H9 (cell line): ENCODE measurements at regions not wholly inside any gene's neighbourhood (a gene's known extent, or its start where the extent isn't known, plus 50 kb on each side); places are given as distances from the start of the nearest gene placed in this dataset.

Experiments
- DNase-seq: peaks from one replicate; pipeline ENCODE4 v3.0.0-alpha.2; 2017
- H2AFZ ChIP-seq: one replicate; pipeline ENCODE4 v1.6.1; 2013; ENCODE audit warnings: mild to moderate bottlenecking, low read length, control low read depth, moderate library complexity
- H2AK5ac ChIP-seq: 2 replicates; pipeline ENCODE4 v1.6.1; 2013; ENCODE audit warnings: low read length, control low read depth, mixed read lengths; ENCODE audit not compliant: insufficient read length
- H2BK120ac ChIP-seq: one replicate; pipeline ENCODE4 v1.6.1; 2013; ENCODE audit warnings: low read depth, mild to moderate bottlenecking, low read length, control low read depth, inconsistent platforms; ENCODE audit not compliant: poor library complexity, severe bottlenecking
- H2BK12ac ChIP-seq: 2 replicates; pipeline ENCODE4 v1.6.1; 2013; ENCODE audit warnings: low read length, control low read depth, mixed read lengths, low read depth; ENCODE audit not compliant: insufficient read length
- H2BK15ac ChIP-seq: 2 replicates; pipeline ENCODE4 v1.6.1; 2013; ENCODE audit warnings: low read depth, low read length, control low read depth
- H2BK20ac ChIP-seq: one replicate; pipeline ENCODE4 v1.6.1; 2013; ENCODE audit warnings: low read depth, mild to moderate bottlenecking, low read length, control low read depth, inconsistent platforms; ENCODE audit not compliant: poor library complexity, severe bottlenecking
- H2BK5ac ChIP-seq: 2 replicates; pipeline ENCODE4 v1.6.1; 2013; ENCODE audit warnings: low read length, control low read depth, mixed read lengths; ENCODE audit not compliant: insufficient read length
- H3K14ac ChIP-seq: 2 replicates; pipeline ENCODE4 v1.6.1; 2013; ENCODE audit warnings: low read length, control low read depth; ENCODE audit not compliant: insufficient read depth
- H3K18ac ChIP-seq: 2 replicates; pipeline ENCODE4 v1.6.1; 2013; ENCODE audit warnings: low read depth, mild to moderate bottlenecking, mixed read lengths, low read length, control low read depth; ENCODE audit not compliant: insufficient read length
- H3K23ac ChIP-seq: 2 replicates; pipeline ENCODE4 v1.6.1; 2013; ENCODE audit warnings: low read length, control low read depth, mixed read lengths, low read depth; ENCODE audit not compliant: insufficient read length
- H3K23me2 ChIP-seq: 2 replicates; pipeline ENCODE4 v1.6.1; 2013; ENCODE audit warnings: low read depth, mild to moderate bottlenecking, mixed read lengths, low read length, control low read depth; ENCODE audit not compliant: insufficient read length, poor library complexity, severe bottlenecking
- H3K27ac ChIP-seq: 2 replicates; pipeline ENCODE4 v1.5.1; 2013; ENCODE audit warnings: low read length, control low read depth, mixed read lengths, low read depth; ENCODE audit not compliant: insufficient read length
- H3K27me3 ChIP-seq: 2 replicates; pipeline ENCODE4 v1.6.1; 2013; ENCODE audit warnings: low read length, control low read depth, inconsistent platforms; ENCODE audit not compliant: insufficient read depth
- H3K4ac ChIP-seq: 2 replicates; pipeline ENCODE4 v1.6.1; 2013; ENCODE audit warnings: low read depth, mild to moderate bottlenecking, control low read depth, inconsistent platforms, low read length, moderate library complexity
- H3K4me1 ChIP-seq: 2 replicates; pipeline ENCODE4 v1.6.1; 2013; ENCODE audit warnings: low read length, control low read depth, inconsistent platforms; ENCODE audit not compliant: insufficient read depth
- H3K4me2 ChIP-seq: 2 replicates; pipeline ENCODE4 v1.6.1; 2013; ENCODE audit warnings: low read length, control low read depth, mixed read lengths; ENCODE audit not compliant: insufficient read length, insufficient read depth
- H3K56ac ChIP-seq: 2 replicates; pipeline ENCODE4 v1.6.1; 2013; ENCODE audit warnings: low read depth, mild to moderate bottlenecking, mixed read lengths, low read length, control low read depth; ENCODE audit not compliant: insufficient read length
- H3K79me1 ChIP-seq: 2 replicates; pipeline ENCODE4 v1.6.1; 2013; ENCODE audit warnings: low read depth, mild to moderate bottlenecking, moderate library complexity, low read length, control low read depth, inconsistent platforms; ENCODE audit not compliant: insufficient read depth, poor library complexity, severe bottlenecking
- H3K79me2 ChIP-seq: 2 replicates; pipeline ENCODE4 v1.6.1; 2013; ENCODE audit warnings: low read length, control low read depth, inconsistent platforms; ENCODE audit not compliant: insufficient read depth
- H3K9ac ChIP-seq: 2 replicates; pipeline ENCODE4 v1.6.1; 2013; ENCODE audit warnings: low read length, control low read depth, mixed read lengths; ENCODE audit not compliant: insufficient read length; ENCODE audit errors: extremely low read depth
- H3K9me3 ChIP-seq: one replicate; pipeline ENCODE4 v1.6.1; 2013; ENCODE audit warnings: low read depth, low read length, inconsistent platforms; ENCODE audit not compliant: control insufficient read depth
- H3T11ph ChIP-seq: one replicate; pipeline ENCODE4 v1.6.1; 2013; ENCODE audit warnings: mild to moderate bottlenecking, low read length, control low read depth, inconsistent platforms
- H4K20me1 ChIP-seq: one replicate; pipeline ENCODE4 v1.6.1; 2013; ENCODE audit not compliant: control insufficient read depth, insufficient read length, insufficient read depth
- H4K5ac ChIP-seq: 2 replicates; pipeline ENCODE4 v1.6.1; 2013; ENCODE audit warnings: low read depth, mild to moderate bottlenecking, mixed read lengths, low read length, control low read depth; ENCODE audit not compliant: insufficient read length
- H4K8ac ChIP-seq: replicated peaks from 2 replicates; pipeline ENCODE4 v1.6.1; 2013; ENCODE audit warnings: low read length, control low read depth, mixed read lengths, low read depth; ENCODE audit not compliant: insufficient read length
- H4K91ac ChIP-seq: 2 replicates; pipeline ENCODE4 v1.6.1; 2013; ENCODE audit warnings: low read depth, mild to moderate bottlenecking, moderate library complexity, mixed read lengths, low read length, control low read depth; ENCODE audit not compliant: insufficient read length
- H3K27ac Mint-ChIP-seq, 3 experiments: 2 replicates in 2 of 3; 3 replicates in 1 of 3; pipeline ENCODE4 v1.8.0; 2020 to 2021; ENCODE audit warnings: mixed read lengths in 3 of 3, mild to moderate bottlenecking in 1 of 3, moderate library complexity in 1 of 3
- H3K27me3 Mint-ChIP-seq: 2 replicates; pipeline ENCODE4 v1.8.0; 2021; ENCODE audit warnings: low read depth, mild to moderate bottlenecking, moderate library complexity, mixed read lengths
- H3K36me3 Mint-ChIP-seq, 3 experiments: 2 replicates in 2 of 3; 3 replicates in 1 of 3; pipeline ENCODE4 v1.8.0; 2020 to 2021; ENCODE audit warnings: low read depth in 3 of 3, mixed read lengths in 3 of 3; ENCODE audit not compliant: insufficient read depth in 1 of 3
- H3K4me1 Mint-ChIP-seq, 2 experiments: 2 replicates each; pipeline ENCODE4 v1.8.0; 2020; ENCODE audit warnings: mixed read lengths in 2 of 2
- H3K4me3 Mint-ChIP-seq, 2 experiments: 2 replicates in 1 of 2; 3 replicates in 1 of 2; pipeline ENCODE4 v1.8.0; 2020 to 2021; ENCODE audit warnings: mild to moderate bottlenecking in 2 of 2, mixed read lengths in 2 of 2, moderate library complexity in 1 of 2
- H3K9me3 Mint-ChIP-seq, 2 experiments: 2 replicates in 1 of 2; 3 replicates in 1 of 2; pipeline ENCODE4 v1.8.0; 2020; ENCODE audit warnings: mild to moderate bottlenecking in 2 of 2, mixed read lengths in 2 of 2, moderate library complexity in 1 of 2
- CTCF ChIP-seq: fragments of 200-600 bp; sonication (generic); conservative IDR thresholded peaks from 3 replicates; pipeline ENCODE4 v1.8.0; 2021; ENCODE audit warnings: antibody characterized with exemption, mild to moderate bottlenecking
- WGBS: extraction: QIAGEN DNeasy Blood & Tissue Kit; methylation state at CpG from one replicate; pipeline ENCODE4 v1.1.7; 2013; ENCODE audit warnings: missing lambda C conversion rate, low lambda C conversion rate, mixed read lengths; ENCODE audit not compliant: insufficient read length; ENCODE audit errors: extremely low coverage; 5-methylcytosine and 5-hydroxymethylcytosine counted together

- H2BK120ac ChIP-seq: no peak overlapping the region
- Mint-ChIP-seq H3K27me3 (no peaks in the 10 kb centered on the region), H3K4me1 (no peaks in the 10 kb centered on the region), H3K36me3 (no peaks in the 10 kb centered on the region), H3K9me3 (no peaks in the 10 kb centered on the region; a peak in 1 of 5 replicates), H3K27ac (no peak overlapping the region), H3K4me3 (no peak overlapping the region)
- no peak for DNase-seq
- no peak overlapping the region for H3K27ac ChIP-seq
- H3K27me3 ChIP-seq: no peaks in the 10 kb centered on the region
- no peaks in the 10 kb centered on the region for H4K20me1 ChIP-seq
- no peak overlapping the region for H4K91ac ChIP-seq
- no peak overlapping the region for H3K9ac ChIP-seq
- H4K8ac ChIP-seq: no peak overlapping the region
- no peaks in the 10 kb centered on the region for H3K4me1 ChIP-seq
- no peak overlapping the region for H4K5ac ChIP-seq
- no peak overlapping the region for H2AK5ac ChIP-seq
- no CpG with 5 or more reads among the region's 2 CpGs for WGBS
- no peak for TF ChIP-seq CTCF
- no peak overlapping the region for H2AFZ ChIP-seq
- no peaks in the 10 kb centered on the region for H3K79me1 ChIP-seq
- no peak overlapping the region for H2BK15ac ChIP-seq
- no peak overlapping the region for H3K56ac ChIP-seq
- no peak overlapping the region for H3K23ac ChIP-seq
- no peak overlapping the region for H2BK12ac ChIP-seq
- H3K9me3 ChIP-seq: no peaks in the 10 kb centered on the region
- no peak overlapping the region for H3K18ac ChIP-seq
- no peak overlapping the region for H3T11ph ChIP-seq
- H2BK5ac ChIP-seq: no peak overlapping the region
- no peak overlapping the region for H3K4ac ChIP-seq
- H3K14ac ChIP-seq: no peak overlapping the region
- no peaks in the 10 kb centered on the region for H3K79me2 ChIP-seq
- no peak overlapping the region for H3K4me2 ChIP-seq
- no peaks in the 10 kb centered on the region for H3K23me2 ChIP-seq
- H2BK20ac ChIP-seq: no peak overlapping the region
Observed at GRCh38 chr4:119738901-119739300, 110.3 kb upstream of the PDE5A start.
